SK-N-SH (cell line): ENCODE measurements at regions not wholly inside any gene's neighbourhood (a gene's known extent, or its start where the extent isn't known, plus 50 kb on each side); places are given as distances from the start of the nearest gene placed in this dataset.

Source experiments
- CTCF ChIA-PET: fragments of 300-600, 350-600 bp; formaldehyde crosslinking; extraction: SDS; loops from one replicate; lab custom pipeline; 2021; lab: Yijun Ruan, JAX
- POLR2A ChIA-PET: fragments of 350-600 bp; sonication (Branson Sonifier 250); formaldehyde crosslinking; extraction: SDS; loops from one replicate; lab custom pipeline; 2020; ENCODE audit warnings: antibody characterized with exemption, inconsistent platforms; lab: Yijun Ruan, JAX
- DNase-seq: peaks from one replicate; pipeline ENCODE4 v3.0.0; 2012
- H2AFZ ChIP-seq: fragments of 200-600 bp; sonication (generic); 2 replicates; pipeline ENCODE4 v1.8.1; 2016; ENCODE audit warnings: antibody characterized with exemption, mild to moderate bottlenecking, low read depth
- H3F3A ChIP-seq: fragments of 200-600 bp; sonication (generic); replicated peaks from 2 replicates; pipeline ENCODE3; 2016; ENCODE audit warnings: antibody characterized with exemption, mild to moderate bottlenecking; ENCODE audit not compliant: insufficient read depth
- H3K27ac ChIP-seq, 2 experiments: fragments of 200-500 bp in 1 of 2; fragments of 200-600 bp in 1 of 2; sonication (Bioruptor generic) in 1 of 2; sonication (generic), shearing (Covaris generic) in 1 of 2; 2 replicates each; pipeline versions ENCODE4 v1.5.1 to v1.6.1; 2014 to 2016; ENCODE audit warnings: low read depth in 2 of 2, inconsistent platforms in 1 of 2, low read length in 1 of 2, mild to moderate bottlenecking in 1 of 2, mixed read lengths in 1 of 2
- H3K27me3 ChIP-seq: fragments of 200-600 bp; sonication (generic), shearing (Covaris generic); 2 replicates; pipeline ENCODE4 v1.6.1; 2016; ENCODE audit warnings: mixed run types; ENCODE audit not compliant: insufficient read depth
- H3K36me3 ChIP-seq, 2 experiments: fragments of 200-500 bp in 1 of 2; fragments of 200-600 bp in 1 of 2; sonication (Bioruptor generic) in 1 of 2; sonication (generic) in 1 of 2; replicated peaks in 1 of 2; 2 replicates each; pipeline versions ENCODE3 to v1.5.1; 2014 to 2016; ENCODE audit warnings: low read length in 1 of 2, mild to moderate bottlenecking in 1 of 2; ENCODE audit not compliant: insufficient read depth in 2 of 2, control insufficient read depth in 1 of 2
- H3K4me1 ChIP-seq, 2 experiments: fragments of 200-500 bp in 1 of 2; fragments of 200-600 bp in 1 of 2; sonication (Bioruptor generic) in 1 of 2; sonication (generic), shearing (Covaris generic) in 1 of 2; 2 replicates each; pipeline versions ENCODE4 v1.5.1 to v1.6.1; 2014 to 2016; ENCODE audit warnings: low read depth in 1 of 2, low read length in 1 of 2, mixed run types in 1 of 2; ENCODE audit not compliant: insufficient read depth in 2 of 2, control insufficient read depth in 1 of 2
- H3K4me2 ChIP-seq: fragments of 200-600 bp; sonication (generic), shearing (Covaris generic); 2 replicates; pipeline ENCODE4 v1.6.1; 2017; ENCODE audit warnings: mixed run types
- H3K4me3 ChIP-seq, 2 experiments: fragments of 200-500 bp in 1 of 2; fragments of 200-600 bp in 1 of 2; sonication (Bioruptor generic) in 1 of 2; sonication (generic), shearing (Covaris generic) in 1 of 2; 2 replicates each; pipeline versions ENCODE4 v1.5.1 to v1.8.1; 2014 to 2016; ENCODE audit warnings: low read depth in 2 of 2, inconsistent platforms in 1 of 2, low read length in 1 of 2, mild to moderate bottlenecking in 1 of 2, mixed read lengths in 1 of 2, moderate library complexity in 1 of 2
- H3K79me2 ChIP-seq: fragments of 200-600 bp; sonication (generic); 2 replicates; pipeline ENCODE4 v1.8.1; 2017; ENCODE audit warnings: mild to moderate bottlenecking; ENCODE audit not compliant: insufficient read depth
- H3K9ac ChIP-seq: fragments of 200-600 bp; sonication (generic); 2 replicates; pipeline ENCODE4 v1.6.1; 2017; ENCODE audit warnings: mixed run types
- H3K9me2 ChIP-seq: fragments of 200-600 bp; sonication (generic); 2 replicates; pipeline ENCODE4 v1.6.1; 2017; ENCODE audit warnings: mixed run types
- H3K9me3 ChIP-seq: fragments of 200-600 bp; sonication (generic); 2 replicates; pipeline ENCODE4 v1.6.1; 2017; ENCODE audit warnings: mixed run types, mild to moderate bottlenecking, moderate library complexity
- H4K20me1 ChIP-seq: fragments of 200-600 bp; sonication (generic); 2 replicates; pipeline ENCODE4 v1.6.1; 2017; ENCODE audit warnings: mild to moderate bottlenecking, mixed run types; ENCODE audit not compliant: insufficient read depth
- ELF1 ChIP-seq: IDR thresholded peaks from 2 replicates; pipeline ENCODE4 v1.4.0; 2012
- EP300 ChIP-seq, 2 experiments: IDR thresholded peaks; 2 replicates each; pipeline versions ENCODE4 v1.4.0 to v1.6.1; 2012; ENCODE audit warnings: borderline replicate concordance in 1 of 2, low read depth in 1 of 2, low read length in 1 of 2
- FOXJ3 ChIP-seq: sonication (generic); formaldehyde crosslinking; IDR thresholded peaks from 2 replicates; pipeline ENCODE4 v1.5.1; 2020; ENCODE audit warnings: mild to moderate bottlenecking, missing genetic modification reagents
- GABPA ChIP-seq: IDR thresholded peaks from 2 replicates; pipeline ENCODE4 v1.4.0; 2012; ENCODE audit warnings: low read depth, mild to moderate bottlenecking
- GATA2 ChIP-seq: sonication (generic); formaldehyde crosslinking; IDR thresholded peaks from 2 replicates; pipeline ENCODE4 v1.5.0; 2020; ENCODE audit warnings: mild to moderate bottlenecking, missing genetic modification reagents
- JUND ChIP-seq: IDR thresholded peaks from 2 replicates; pipeline ENCODE4 v1.4.0; 2012
- NFIC ChIP-seq: IDR thresholded peaks from 2 replicates; pipeline ENCODE4 v1.4.0; 2012; ENCODE audit warnings: borderline replicate concordance
- POLR2AphosphoS5 ChIP-seq: IDR thresholded peaks from 2 replicates; pipeline ENCODE4 v1.6.1; 2012; ENCODE audit warnings: low read depth, low read length
- RCOR1 ChIP-seq: fragments of 150-350 bp; IDR thresholded peaks from 2 replicates; pipeline ENCODE4 v1.6.1; 2017; ENCODE audit warnings: antibody characterized with exemption, low read length
- RFX5 ChIP-seq: IDR thresholded peaks from 2 replicates; pipeline ENCODE4 v1.6.1; 2012; ENCODE audit warnings: mild to moderate bottlenecking, improper control_type of control experiment, low read length
- SIN3A ChIP-seq: IDR thresholded peaks from 2 replicates; pipeline ENCODE4 v1.6.1; 2012; ENCODE audit warnings: low read depth, mild to moderate bottlenecking, low read length, moderate library complexity, borderline replicate concordance
- SMC3 ChIP-seq: IDR thresholded peaks from 2 replicates; pipeline ENCODE4 v1.6.1; 2012; ENCODE audit warnings: low read depth, low read length, improper control_type of control experiment
- TCF12 ChIP-seq: IDR thresholded peaks from 2 replicates; pipeline ENCODE4 v1.4.0; 2012
- WGBS: methylation state at CpG from one replicate; pipeline ENCODE4 v1.1.6; 2017; ENCODE audit warnings: low lambda C conversion rate; 5-methylcytosine and 5-hydroxymethylcytosine counted together
- TF ChIP-seq, protein P1 (sequence below): IDR thresholded peaks from 2 replicates; pipeline ENCODE4 v1.4.0; 2012; ENCODE audit warnings: low read depth, borderline replicate concordance
- TF ChIP-seq, protein P2 (sequence below): IDR thresholded peaks from 2 replicates; pipeline ENCODE4 v1.6.1; 2012; ENCODE audit warnings: mild to moderate bottlenecking, low read depth, low read length, moderate library complexity
- TF ChIP-seq, protein P3 (sequence below): fragments of 150-350 bp; IDR thresholded peaks from 2 replicates; pipeline ENCODE4 v1.6.1; 2016; ENCODE audit warnings: mild to moderate bottlenecking, low read depth, low read length
- TF ChIP-seq, protein P4 (sequence below): IDR thresholded peaks from 2 replicates; pipeline ENCODE4 v1.4.0; 2012; ENCODE audit warnings: low read depth, borderline replicate concordance
- TF ChIP-seq, protein P5 (sequence below): fragments of 200-600 bp; sonication (generic); IDR thresholded peaks from 2 replicates; pipeline ENCODE4 v1.6.1; 2017; ENCODE audit warnings: antibody characterized with exemption, mild to moderate bottlenecking, moderate library complexity

DNA sequence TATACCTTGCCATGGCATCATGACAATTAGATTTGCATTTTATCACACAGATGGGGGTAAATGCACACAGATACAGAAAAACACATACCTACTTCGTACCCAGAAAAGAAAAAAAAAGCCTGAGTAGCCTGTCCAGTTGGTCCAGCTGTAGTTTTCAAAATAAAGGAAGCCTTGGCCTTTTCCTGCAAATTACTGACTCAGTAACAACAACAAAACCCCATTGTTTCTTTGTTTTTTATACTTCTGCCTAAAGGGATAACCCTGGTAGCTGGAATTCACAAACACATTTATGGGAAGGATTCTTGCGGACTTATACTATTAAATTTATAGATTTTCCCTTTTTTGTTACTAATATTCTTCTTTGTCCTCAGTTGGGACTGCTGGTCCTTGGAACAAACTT, 156.4 kb upstream of the PCDH10 start:
- Histone ChIP-seq H3K27ac (no peak overlapping the region), H3K4me1 (no peaks in the 10 kb centered on the region), H3K9ac (no peak overlapping the region), H3K27me3 (no peaks in the 10 kb centered on the region), H3F3A (no peaks in the 10 kb centered on the region), H3K4me2 (no peak overlapping the region), H2AFZ (no peak overlapping the region), H3K9me3 (no peaks in the 10 kb centered on the region), H3K36me3 (no peaks in the 10 kb centered on the region), H3K9me2 (no peaks in the 10 kb centered on the region), H3K79me2 (no peaks in the 10 kb centered on the region), H4K20me1 (no peaks in the 10 kb centered on the region), H3K4me3 (no peak overlapping the region)
- TF ChIP-seq GATA2 (CRISPR knock-in tag) (no peak), FOXJ3 (CRISPR knock-in tag) (no peak), NFIC (no peak), RCOR1 (no peak), EP300 (IDR thresholded peaks at IDR 0.05; ENCODE audit: borderline replicate concordance in 1 of 2, low read depth in 1 of 2, low read length in 1 of 2) (no peak), POLR2AphosphoS5 (no peak), JUND (no peak), SMC3 (no peak)
- TF ChIP-seq, protein P1, sequence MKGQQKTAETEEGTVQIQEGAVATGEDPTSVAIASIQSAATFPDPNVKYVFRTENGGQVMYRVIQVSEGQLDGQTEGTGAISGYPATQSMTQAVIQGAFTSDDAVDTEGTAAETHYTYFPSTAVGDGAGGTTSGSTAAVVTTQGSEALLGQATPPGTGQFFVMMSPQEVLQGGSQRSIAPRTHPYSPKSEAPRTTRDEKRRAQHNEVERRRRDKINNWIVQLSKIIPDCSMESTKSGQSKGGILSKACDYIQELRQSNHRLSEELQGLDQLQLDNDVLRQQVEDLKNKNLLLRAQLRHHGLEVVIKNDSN, result no peak
- TF ChIP-seq, protein P2, sequence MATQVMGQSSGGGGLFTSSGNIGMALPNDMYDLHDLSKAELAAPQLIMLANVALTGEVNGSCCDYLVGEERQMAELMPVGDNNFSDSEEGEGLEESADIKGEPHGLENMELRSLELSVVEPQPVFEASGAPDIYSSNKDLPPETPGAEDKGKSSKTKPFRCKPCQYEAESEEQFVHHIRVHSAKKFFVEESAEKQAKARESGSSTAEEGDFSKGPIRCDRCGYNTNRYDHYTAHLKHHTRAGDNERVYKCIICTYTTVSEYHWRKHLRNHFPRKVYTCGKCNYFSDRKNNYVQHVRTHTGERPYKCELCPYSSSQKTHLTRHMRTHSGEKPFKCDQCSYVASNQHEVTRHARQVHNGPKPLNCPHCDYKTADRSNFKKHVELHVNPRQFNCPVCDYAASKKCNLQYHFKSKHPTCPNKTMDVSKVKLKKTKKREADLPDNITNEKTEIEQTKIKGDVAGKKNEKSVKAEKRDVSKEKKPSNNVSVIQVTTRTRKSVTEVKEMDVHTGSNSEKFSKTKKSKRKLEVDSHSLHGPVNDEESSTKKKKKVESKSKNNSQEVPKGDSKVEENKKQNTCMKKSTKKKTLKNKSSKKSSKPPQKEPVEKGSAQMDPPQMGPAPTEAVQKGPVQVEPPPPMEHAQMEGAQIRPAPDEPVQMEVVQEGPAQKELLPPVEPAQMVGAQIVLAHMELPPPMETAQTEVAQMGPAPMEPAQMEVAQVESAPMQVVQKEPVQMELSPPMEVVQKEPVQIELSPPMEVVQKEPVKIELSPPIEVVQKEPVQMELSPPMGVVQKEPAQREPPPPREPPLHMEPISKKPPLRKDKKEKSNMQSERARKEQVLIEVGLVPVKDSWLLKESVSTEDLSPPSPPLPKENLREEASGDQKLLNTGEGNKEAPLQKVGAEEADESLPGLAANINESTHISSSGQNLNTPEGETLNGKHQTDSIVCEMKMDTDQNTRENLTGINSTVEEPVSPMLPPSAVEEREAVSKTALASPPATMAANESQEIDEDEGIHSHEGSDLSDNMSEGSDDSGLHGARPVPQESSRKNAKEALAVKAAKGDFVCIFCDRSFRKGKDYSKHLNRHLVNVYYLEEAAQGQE, result no peak
- TF ChIP-seq, protein P3, sequence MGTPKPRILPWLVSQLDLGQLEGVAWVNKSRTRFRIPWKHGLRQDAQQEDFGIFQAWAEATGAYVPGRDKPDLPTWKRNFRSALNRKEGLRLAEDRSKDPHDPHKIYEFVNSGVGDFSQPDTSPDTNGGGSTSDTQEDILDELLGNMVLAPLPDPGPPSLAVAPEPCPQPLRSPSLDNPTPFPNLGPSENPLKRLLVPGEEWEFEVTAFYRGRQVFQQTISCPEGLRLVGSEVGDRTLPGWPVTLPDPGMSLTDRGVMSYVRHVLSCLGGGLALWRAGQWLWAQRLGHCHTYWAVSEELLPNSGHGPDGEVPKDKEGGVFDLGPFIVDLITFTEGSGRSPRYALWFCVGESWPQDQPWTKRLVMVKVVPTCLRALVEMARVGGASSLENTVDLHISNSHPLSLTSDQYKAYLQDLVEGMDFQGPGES, result no peak
- DNase-seq, result no peak
- POLR2A ChIA-PET, result no interaction called here
- CTCF ChIA-PET, result interaction anchor here (1.2 kb wide), 1 partner anchor 19 kb away, joined by 3 read pairs; no protein-coding TSS in a partner anchor
- WGBS, result 2% methylated on average over 2 of the region's 2 CpGs

DNA sequence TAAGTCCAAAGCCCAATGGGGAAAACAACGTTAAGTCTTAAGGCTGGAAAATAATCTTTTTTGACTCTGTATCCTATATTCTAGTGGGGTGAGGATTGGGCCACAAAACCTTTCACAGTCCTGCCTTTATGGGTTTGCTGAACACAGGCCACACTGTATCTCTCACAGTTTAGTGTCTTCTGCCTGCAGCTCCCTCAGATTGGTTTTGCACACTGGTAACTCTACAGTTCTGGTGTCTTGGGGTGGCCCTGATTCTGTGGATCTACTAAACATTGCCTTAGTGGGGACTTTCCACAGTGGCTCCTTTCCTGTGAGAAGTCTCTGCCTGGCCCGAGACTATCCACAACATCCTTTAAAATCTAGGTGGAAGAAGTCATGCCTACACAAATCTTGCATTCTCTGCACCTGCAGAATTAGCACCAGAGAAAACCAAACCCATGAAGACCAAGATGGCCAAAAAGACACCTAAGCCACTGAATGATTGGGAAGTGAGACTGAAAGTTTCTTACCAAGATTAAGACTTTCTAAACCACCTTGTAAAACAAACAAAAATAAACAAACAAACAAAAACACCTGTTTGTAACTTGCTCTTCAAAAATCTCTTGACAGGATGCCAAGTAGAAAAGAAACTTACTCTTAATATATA, 150.4 kb upstream of the PCDH10 start:
- POLR2A ChIA-PET, result no interaction called here
- DNase-seq, result no peak

More for the DNA sequence above, 150.4 kb upstream of the PCDH10 start:
- Histone ChIP-seq H3K4me2 (no peak overlapping the region), H3K27ac (no peak overlapping the region), H3K79me2 (no peaks in the 10 kb centered on the region), H2AFZ (no peak overlapping the region), H3K4me1 (no peaks in the 10 kb centered on the region), H3K27me3 (no peaks in the 10 kb centered on the region), H3F3A (no peaks in the 10 kb centered on the region), H3K9me3 (no peaks in the 10 kb centered on the region), H4K20me1 (no peaks in the 10 kb centered on the region), H3K4me3 (no peak overlapping the region), H3K9me2 (no peaks in the 10 kb centered on the region), H3K9ac (no peak overlapping the region), H3K36me3 (no peaks in the 10 kb centered on the region)
- CTCF ChIA-PET, result no interaction called here
- TF ChIP-seq SIN3A (no peak), ELF1 (no peak), RFX5 (no peak), GABPA (no peak), TCF12 (no peak)
- TF ChIP-seq, protein P1, result no peak
- TF ChIP-seq, protein P4, sequence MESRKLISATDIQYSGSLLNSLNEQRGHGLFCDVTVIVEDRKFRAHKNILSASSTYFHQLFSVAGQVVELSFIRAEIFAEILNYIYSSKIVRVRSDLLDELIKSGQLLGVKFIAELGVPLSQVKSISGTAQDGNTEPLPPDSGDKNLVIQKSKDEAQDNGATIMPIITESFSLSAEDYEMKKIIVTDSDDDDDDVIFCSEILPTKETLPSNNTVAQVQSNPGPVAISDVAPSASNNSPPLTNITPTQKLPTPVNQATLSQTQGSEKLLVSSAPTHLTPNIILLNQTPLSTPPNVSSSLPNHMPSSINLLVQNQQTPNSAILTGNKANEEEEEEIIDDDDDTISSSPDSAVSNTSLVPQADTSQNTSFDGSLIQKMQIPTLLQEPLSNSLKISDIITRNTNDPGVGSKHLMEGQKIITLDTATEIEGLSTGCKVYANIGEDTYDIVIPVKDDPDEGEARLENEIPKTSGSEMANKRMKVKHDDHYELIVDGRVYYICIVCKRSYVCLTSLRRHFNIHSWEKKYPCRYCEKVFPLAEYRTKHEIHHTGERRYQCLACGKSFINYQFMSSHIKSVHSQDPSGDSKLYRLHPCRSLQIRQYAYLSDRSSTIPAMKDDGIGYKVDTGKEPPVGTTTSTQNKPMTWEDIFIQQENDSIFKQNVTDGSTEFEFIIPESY, result no peak
- TF ChIP-seq, protein P5, sequence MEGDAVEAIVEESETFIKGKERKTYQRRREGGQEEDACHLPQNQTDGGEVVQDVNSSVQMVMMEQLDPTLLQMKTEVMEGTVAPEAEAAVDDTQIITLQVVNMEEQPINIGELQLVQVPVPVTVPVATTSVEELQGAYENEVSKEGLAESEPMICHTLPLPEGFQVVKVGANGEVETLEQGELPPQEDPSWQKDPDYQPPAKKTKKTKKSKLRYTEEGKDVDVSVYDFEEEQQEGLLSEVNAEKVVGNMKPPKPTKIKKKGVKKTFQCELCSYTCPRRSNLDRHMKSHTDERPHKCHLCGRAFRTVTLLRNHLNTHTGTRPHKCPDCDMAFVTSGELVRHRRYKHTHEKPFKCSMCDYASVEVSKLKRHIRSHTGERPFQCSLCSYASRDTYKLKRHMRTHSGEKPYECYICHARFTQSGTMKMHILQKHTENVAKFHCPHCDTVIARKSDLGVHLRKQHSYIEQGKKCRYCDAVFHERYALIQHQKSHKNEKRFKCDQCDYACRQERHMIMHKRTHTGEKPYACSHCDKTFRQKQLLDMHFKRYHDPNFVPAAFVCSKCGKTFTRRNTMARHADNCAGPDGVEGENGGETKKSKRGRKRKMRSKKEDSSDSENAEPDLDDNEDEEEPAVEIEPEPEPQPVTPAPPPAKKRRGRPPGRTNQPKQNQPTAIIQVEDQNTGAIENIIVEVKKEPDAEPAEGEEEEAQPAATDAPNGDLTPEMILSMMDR, result no peak
- WGBS, result 0% methylated on average over 2 of the region's 2 CpGs
